Chondrocyte (in vitro differentiated cells): ENCODE measurements at regions not wholly inside any gene's neighbourhood (a gene's known extent, or its start where the extent isn't known, plus 50 kb on each side); places are given as distances from the start of the nearest gene placed in this dataset.

Experiments used
- DNase-seq: peaks from one replicate; pipeline ENCODE4 v3.0.0; 2021; ENCODE audit warnings: mixed read lengths, low spot score
- H3K27ac Mint-ChIP-seq: one replicate; pipeline ENCODE4 v1.8.0; 2021; ENCODE audit warnings: mild to moderate bottlenecking, moderate library complexity, mixed read lengths; ENCODE audit not compliant: unreplicated experiment
- H3K27me3 Mint-ChIP-seq: 2 replicates; pipeline ENCODE4 v1.8.0; 2021; ENCODE audit warnings: low read depth, mixed read lengths
- H3K36me3 Mint-ChIP-seq: 2 replicates; pipeline ENCODE4 v1.8.0; 2021; ENCODE audit warnings: low read depth, mixed read lengths
- H3K4me1 Mint-ChIP-seq: 2 replicates; pipeline ENCODE4 v1.8.0; 2021; ENCODE audit warnings: low read depth, mild to moderate bottlenecking, mixed read lengths
- H3K4me3 Mint-ChIP-seq: one replicate; pipeline ENCODE4 v1.8.0; 2021; ENCODE audit warnings: mild to moderate bottlenecking, moderate library complexity, mixed read lengths; ENCODE audit not compliant: unreplicated experiment
- H3K9me3 Mint-ChIP-seq: 2 replicates; pipeline ENCODE4 v1.8.0; 2021; ENCODE audit warnings: low read depth, mixed read lengths
- TF ChIP-seq, protein P1 (sequence below): fragments of 200-600 bp; sonication (generic); IDR thresholded peaks from 2 replicates; pipeline ENCODE4 v1.5.0; 2021; ENCODE audit warnings: antibody characterized with exemption, mild to moderate bottlenecking, moderate library complexity

GRCh38 chr2:16060936-16061338 is 120.6 kb downstream of the MYCN start:
- Mint-ChIP-seq H3K36me3 (no peaks in the 10 kb centered on the region), H3K27ac (no peak overlapping the region), H3K4me1 (no peaks in the 10 kb centered on the region), H3K27me3 (peaks cover 2% of the 10 kb centered on the region), H3K4me3 (no peak overlapping the region), H3K9me3 (peaks cover 10% of the 10 kb centered on the region)
- TF ChIP-seq, protein P1, sequence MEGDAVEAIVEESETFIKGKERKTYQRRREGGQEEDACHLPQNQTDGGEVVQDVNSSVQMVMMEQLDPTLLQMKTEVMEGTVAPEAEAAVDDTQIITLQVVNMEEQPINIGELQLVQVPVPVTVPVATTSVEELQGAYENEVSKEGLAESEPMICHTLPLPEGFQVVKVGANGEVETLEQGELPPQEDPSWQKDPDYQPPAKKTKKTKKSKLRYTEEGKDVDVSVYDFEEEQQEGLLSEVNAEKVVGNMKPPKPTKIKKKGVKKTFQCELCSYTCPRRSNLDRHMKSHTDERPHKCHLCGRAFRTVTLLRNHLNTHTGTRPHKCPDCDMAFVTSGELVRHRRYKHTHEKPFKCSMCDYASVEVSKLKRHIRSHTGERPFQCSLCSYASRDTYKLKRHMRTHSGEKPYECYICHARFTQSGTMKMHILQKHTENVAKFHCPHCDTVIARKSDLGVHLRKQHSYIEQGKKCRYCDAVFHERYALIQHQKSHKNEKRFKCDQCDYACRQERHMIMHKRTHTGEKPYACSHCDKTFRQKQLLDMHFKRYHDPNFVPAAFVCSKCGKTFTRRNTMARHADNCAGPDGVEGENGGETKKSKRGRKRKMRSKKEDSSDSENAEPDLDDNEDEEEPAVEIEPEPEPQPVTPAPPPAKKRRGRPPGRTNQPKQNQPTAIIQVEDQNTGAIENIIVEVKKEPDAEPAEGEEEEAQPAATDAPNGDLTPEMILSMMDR = no peak
- DNase-seq = no peak

- H3K27ac Mint-ChIP-seq = no peak overlapping the region
- H3K4me1 Mint-ChIP-seq = no peaks in the 10 kb centered on the region
- no peak for DNase-seq
- peaks cover 10% of the 10 kb centered on the region for H3K9me3 Mint-ChIP-seq
- TF ChIP-seq, protein P1 = no peak
- peaks cover 2% of the 10 kb centered on the region for H3K27me3 Mint-ChIP-seq
- H3K4me3 Mint-ChIP-seq = no peak overlapping the region
- no peaks in the 10 kb centered on the region for H3K36me3 Mint-ChIP-seq
These were observed 120.0 kb downstream of the MYCN start for GRCh38 chr2:16060125-16060935.

GRCh38 chr2:16059393-16060016 is 119.2 kb downstream of the MYCN start:
- Mint-ChIP-seq H3K4me1 (no peaks in the 10 kb centered on the region), H3K27ac (no peak overlapping the region), H3K36me3 (no peaks in the 10 kb centered on the region), H3K4me3 (no peak overlapping the region), H3K27me3 (peaks cover 2% of the 10 kb centered on the region), H3K9me3 (peaks cover 10% of the 10 kb centered on the region)
- TF ChIP-seq, protein P1 = no peak
- no peak for DNase-seq

- DNase-seq = no peak
- TF ChIP-seq, protein P1 = no peak
- Mint-ChIP-seq H3K27me3 (peaks cover 2% of the 10 kb centered on the region), H3K4me3 (no peak overlapping the region), H3K4me1 (no peaks in the 10 kb centered on the region), H3K27ac (no peak overlapping the region), H3K9me3 (peaks cover 5% of the 10 kb centered on the region), H3K36me3 (no peaks in the 10 kb centered on the region)
These were observed 118.5 kb downstream of the MYCN start for GRCh38 chr2:16058747-16059358.

- Mint-ChIP-seq H3K36me3 (no peaks in the 10 kb centered on the region), H3K9me3 (peaks cover 3% of the 10 kb centered on the region), H3K27ac (no peak overlapping the region), H3K4me3 (no peak overlapping the region), H3K27me3 (peaks cover 2% of the 10 kb centered on the region), H3K4me1 (no peaks in the 10 kb centered on the region)
- TF ChIP-seq, protein P1 = no peak
- DNase-seq = no peak
These were observed 117.9 kb downstream of the MYCN start for GRCh38 chr2:16058256-16058655.
